PC-3 (cell line): ENCODE measurements at regions not wholly inside any gene's neighbourhood (a gene's known extent, or its start where the extent isn't known, plus 50 kb on each side); places are given as distances from the start of the nearest gene placed in this dataset.

Experiments
- CTCF ChIP-seq: fragments of 300-600 bp; sonication (generic); conservative IDR thresholded peaks from 2 replicates; pipeline ENCODE4 v1.5.1; 2017; ENCODE audit warnings: antibody characterized with exemption, low read depth, mild to moderate bottlenecking, low read length
- EZH2 ChIP-seq: fragments of 300-600 bp; sonication (generic); IDR thresholded peaks from one replicate; pipeline ENCODE4 v1.6.1; 2017; ENCODE audit warnings: antibody characterized with exemption, mild to moderate bottlenecking, low read length; ENCODE audit not compliant: unreplicated experiment
- EZH2phosphoT487 ChIP-seq: fragments of 300-600 bp; sonication (generic); IDR thresholded peaks from 2 replicates; pipeline ENCODE4 v1.6.1; 2018; ENCODE audit warnings: mild to moderate bottlenecking, antibody characterized with exemption, low read length, borderline replicate concordance

- TF ChIP-seq CTCF = no peak
- no peak for TF ChIP-seq EZH2phosphoT487
- TF ChIP-seq EZH2 = no peak
These were observed 252.0 kb upstream of the CNTN3 start for GRCh38 chr3:74866357-74867030.
